ENCODE measurements at regions not wholly inside any gene's neighbourhood (a gene's known extent, or its start where the extent isn't known, plus 50 kb on each side); places are given as distances from the start of the nearest gene placed in this dataset.
A peak's percentile ranks its signal among the peaks of the same experiment; 100 is the strongest.
"Not testable (repeated sequence)": the region's sequence is repeated elsewhere in the genome, so short reads cannot be mapped to it uniquely, and the experiment has no call there.

- no peak for FAIRE-seq
Observed at GRCh38 chr3:152667267-152667666, 167.7 kb upstream of the P2RY1 start.

- FAIRE-seq, result no peak
Observed at GRCh38 chr3:152669560-152669959, 165.4 kb upstream of the P2RY1 start.

- FAIRE-seq, result no peak
Observed at GRCh38 chr3:152671446-152672319, 163.2 kb upstream of the P2RY1 start.

GRCh38 chr3:152672320-152672649 is 162.6 kb upstream of the P2RY1 start:
- no peak for FAIRE-seq

GRCh38 chr3:152676810-152677379 is 158.0 kb upstream of the P2RY1 start:
- FAIRE-seq, result no peak

GRCh38 chr3:152677491-152677890 is 157.4 kb upstream of the P2RY1 start:
- FAIRE-seq, result no peak

- no peak for FAIRE-seq
Observed at GRCh38 chr3:152682477-152682876, 152.5 kb upstream of the P2RY1 start.

GRCh38 chr3:152683521-152683999 is 151.4 kb upstream of the P2RY1 start:
- no peak for FAIRE-seq

- no peak for FAIRE-seq
Observed at GRCh38 chr3:152684279-152684678, 150.7 kb upstream of the P2RY1 start.

GRCh38 chr3:152688313-152688712 is 146.6 kb upstream of the P2RY1 start:
- FAIRE-seq, result no peak

- not testable (repeated sequence) for FAIRE-seq
Observed at GRCh38 chr3:152692326-152692725, 142.6 kb upstream of the P2RY1 start.

- FAIRE-seq, result peak; percentile 100
Observed at GRCh38 chr3:152693521-152694250, 141.2 kb upstream of the P2RY1 start.

GRCh38 chr3:152695840-152696239 is 139.1 kb upstream of the P2RY1 start:
- FAIRE-seq, result no peak

- no peak for FAIRE-seq
Observed at GRCh38 chr3:152696962-152697361, 138.0 kb upstream of the P2RY1 start.

- no peak for FAIRE-seq
Observed at GRCh38 chr3:152703245-152703890, 131.6 kb upstream of the P2RY1 start.

GRCh38 chr3:152706991-152707713 is 127.8 kb upstream of the P2RY1 start:
- no peak for FAIRE-seq

- no peak for FAIRE-seq
Observed at GRCh38 chr3:152709659-152710058, 125.3 kb upstream of the P2RY1 start.

- FAIRE-seq, result no peak
Observed at GRCh38 chr3:152710549-152710948, 124.4 kb upstream of the P2RY1 start.

GRCh38 chr3:152713989-152714388 is 120.9 kb upstream of the P2RY1 start:
- FAIRE-seq, result no peak

GRCh38 chr3:152714507-152714906 is 120.4 kb upstream of the P2RY1 start:
- FAIRE-seq, result no peak

GRCh38 chr3:152717252-152717651 is 117.7 kb upstream of the P2RY1 start:
- FAIRE-seq, result no peak

GRCh38 chr3:152718810-152719209 is 116.1 kb upstream of the P2RY1 start:
- no peak for FAIRE-seq
